ENCODE measurements at regions not wholly inside any gene's neighbourhood (a gene's known extent, or its start where the extent isn't known, plus 50 kb on each side); places are given as distances from the start of the nearest gene placed in this dataset.

DNA sequence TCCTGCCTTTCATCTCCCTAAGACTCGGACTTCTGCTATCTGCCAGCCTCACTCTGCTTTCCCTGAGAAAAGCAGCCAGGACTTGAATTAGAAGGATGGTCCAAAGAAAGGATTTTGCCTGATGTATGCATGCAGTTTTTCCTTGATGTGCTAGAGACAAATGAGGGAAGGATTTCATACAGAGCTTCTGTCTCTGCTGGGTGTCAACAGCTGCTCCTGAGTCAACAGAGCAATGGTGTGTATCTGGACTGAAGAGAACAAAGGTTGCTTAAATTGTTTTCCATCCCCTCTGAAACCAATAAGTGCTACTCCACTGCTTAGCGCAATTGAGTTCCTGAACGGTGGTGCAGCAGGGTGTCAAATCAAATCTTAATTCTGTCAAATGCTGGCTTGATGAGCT, 680.6 kb upstream of the C16orf82 start:
- no peaks in the 10 kb centered on the region for H3K27me3 ChIP-seq (replicated peaks; ENCODE audit: control insufficient read depth, insufficient read depth, low read length)
- Mint-ChIP-seq H3K36me3 (ENCODE audit: insufficient read depth, unreplicated experiment) (no peaks in the 10 kb centered on the region), H3K27ac (ENCODE audit: unreplicated experiment) (no peak overlapping the region), H3K27me3 (ENCODE audit: insufficient read depth, unreplicated experiment) (peaks cover 18% of the 10 kb centered on the region), H3K9me3 (ENCODE audit: unreplicated experiment) (no peaks in the 10 kb centered on the region), H3K4me1 (ENCODE audit: low read depth, unreplicated experiment) (no peaks in the 10 kb centered on the region), H3K4me3 (ENCODE audit: unreplicated experiment) (no peak overlapping the region)
- no peaks in the 10 kb centered on the region for H3K36me3 ChIP-seq (ENCODE audit: control insufficient read depth, insufficient read depth, low read length)
- no peak for DNase-seq
- ChIA-PET POLR2A (no interaction called here), CTCF (no interaction called here)
- no peaks in the 10 kb centered on the region for H3K4me1 ChIP-seq
- TF ChIP-seq, protein P1, sequence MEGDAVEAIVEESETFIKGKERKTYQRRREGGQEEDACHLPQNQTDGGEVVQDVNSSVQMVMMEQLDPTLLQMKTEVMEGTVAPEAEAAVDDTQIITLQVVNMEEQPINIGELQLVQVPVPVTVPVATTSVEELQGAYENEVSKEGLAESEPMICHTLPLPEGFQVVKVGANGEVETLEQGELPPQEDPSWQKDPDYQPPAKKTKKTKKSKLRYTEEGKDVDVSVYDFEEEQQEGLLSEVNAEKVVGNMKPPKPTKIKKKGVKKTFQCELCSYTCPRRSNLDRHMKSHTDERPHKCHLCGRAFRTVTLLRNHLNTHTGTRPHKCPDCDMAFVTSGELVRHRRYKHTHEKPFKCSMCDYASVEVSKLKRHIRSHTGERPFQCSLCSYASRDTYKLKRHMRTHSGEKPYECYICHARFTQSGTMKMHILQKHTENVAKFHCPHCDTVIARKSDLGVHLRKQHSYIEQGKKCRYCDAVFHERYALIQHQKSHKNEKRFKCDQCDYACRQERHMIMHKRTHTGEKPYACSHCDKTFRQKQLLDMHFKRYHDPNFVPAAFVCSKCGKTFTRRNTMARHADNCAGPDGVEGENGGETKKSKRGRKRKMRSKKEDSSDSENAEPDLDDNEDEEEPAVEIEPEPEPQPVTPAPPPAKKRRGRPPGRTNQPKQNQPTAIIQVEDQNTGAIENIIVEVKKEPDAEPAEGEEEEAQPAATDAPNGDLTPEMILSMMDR (IDR thresholded peaks at IDR 0.05; ENCODE audit: insufficient read depth in 1 of 2, low read depth in 1 of 2, low read length in 1 of 2, severe bottlenecking in 1 of 2, unreplicated experiment in 1 of 2), result no peak
- no peaks in the 10 kb centered on the region for H3K9me3 ChIP-seq
- no TSS peak for BruUV-seq (replicated peaks)
- H3K4me3 ChIP-seq (ENCODE audit: low read depth, low read length), result no peak overlapping the region
- intact Hi-C loops (cut with micrococcal nuclease; ENCODE audit: unreplicated experiment), result no loop called here

DNA sequence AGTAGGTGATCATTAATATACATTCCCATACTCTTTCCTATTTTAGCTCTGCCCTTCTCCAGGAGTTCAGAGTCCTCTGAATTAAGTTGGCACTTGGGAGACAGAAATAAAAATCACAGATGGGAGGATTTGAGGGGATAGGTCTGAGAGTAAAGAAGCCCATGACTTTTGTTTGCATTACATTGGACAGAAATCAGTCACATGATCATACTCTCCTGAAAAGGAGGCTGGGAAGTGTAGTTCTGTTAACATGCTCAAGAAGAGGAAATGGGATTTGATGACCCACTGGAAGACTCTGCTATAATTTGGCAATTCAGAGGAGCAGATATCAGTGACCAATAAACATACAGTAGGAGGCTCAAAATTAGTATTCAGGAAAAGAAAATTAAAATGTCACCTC, 674.9 kb upstream of the C16orf82 start:
- CTCF ChIA-PET, result no interaction called here
- TF ChIP-seq, protein P1 (IDR thresholded peaks at IDR 0.05; ENCODE audit: insufficient read depth in 1 of 2, low read depth in 1 of 2, low read length in 1 of 2, severe bottlenecking in 1 of 2, unreplicated experiment in 1 of 2), result no peak
- no TSS peak for BruUV-seq (replicated peaks)
- Mint-ChIP-seq H3K27me3 (ENCODE audit: insufficient read depth, unreplicated experiment) (peaks cover 15% of the 10 kb centered on the region), H3K27ac (ENCODE audit: unreplicated experiment) (no peak overlapping the region), H3K36me3 (ENCODE audit: insufficient read depth, unreplicated experiment) (no peaks in the 10 kb centered on the region), H3K4me3 (ENCODE audit: unreplicated experiment) (no peak overlapping the region), H3K9me3 (ENCODE audit: unreplicated experiment) (peaks cover 8% of the 10 kb centered on the region), H3K4me1 (ENCODE audit: low read depth, unreplicated experiment) (no peaks in the 10 kb centered on the region)
- intact Hi-C loops (cut with micrococcal nuclease; ENCODE audit: unreplicated experiment), result no loop called here
- POLR2A ChIA-PET, result no interaction called here
- Histone ChIP-seq H3K4me3 (ENCODE audit: low read depth, low read length) (no peak overlapping the region), H3K27me3 (replicated peaks; ENCODE audit: control insufficient read depth, insufficient read depth, low read length) (no peaks in the 10 kb centered on the region), H3K9me3 (no peaks in the 10 kb centered on the region), H3K36me3 (ENCODE audit: control insufficient read depth, insufficient read depth, low read length) (no peaks in the 10 kb centered on the region), H3K4me1 (no peaks in the 10 kb centered on the region)
- DNase-seq, result no peak

DNA sequence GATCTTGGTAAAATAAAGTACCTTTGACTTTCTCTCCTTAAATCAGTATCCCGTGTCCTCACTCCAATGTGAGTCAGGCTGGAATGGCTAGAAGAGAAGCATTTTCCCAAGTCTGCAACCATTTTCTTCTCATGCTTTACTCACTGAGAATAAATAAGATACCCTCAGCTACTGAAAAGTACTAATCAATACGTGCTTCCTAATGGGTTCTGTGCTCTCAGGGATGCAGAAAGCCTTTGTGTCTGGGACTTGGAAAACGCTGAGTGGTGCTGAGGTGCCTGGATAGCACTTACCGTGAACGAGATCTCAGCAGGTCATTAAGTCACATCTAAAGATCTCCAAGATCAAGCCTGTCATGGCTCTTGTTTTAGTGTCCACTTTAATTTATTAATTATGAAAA, 672.3 kb upstream of the C16orf82 start:
- Histone ChIP-seq H3K36me3 (ENCODE audit: control insufficient read depth, insufficient read depth, low read length) (no peaks in the 10 kb centered on the region), H3K9me3 (no peaks in the 10 kb centered on the region), H3K27me3 (replicated peaks; ENCODE audit: control insufficient read depth, insufficient read depth, low read length) (no peaks in the 10 kb centered on the region), H3K4me3 (ENCODE audit: low read depth, low read length) (no peak overlapping the region), H3K4me1 (no peaks in the 10 kb centered on the region)
- H3K27me3 Mint-ChIP-seq (ENCODE audit: insufficient read depth, unreplicated experiment), result peaks cover 13% of the 10 kb centered on the region
- no peak for DNase-seq
- BruUV-seq (replicated peaks), result no TSS peak
- intact Hi-C loops (cut with micrococcal nuclease; ENCODE audit: unreplicated experiment), result no loop called here
- TF ChIP-seq, protein P1 (IDR thresholded peaks at IDR 0.05; ENCODE audit: insufficient read depth in 1 of 2, low read depth in 1 of 2, low read length in 1 of 2, severe bottlenecking in 1 of 2, unreplicated experiment in 1 of 2), result no peak
- ChIA-PET CTCF (no interaction called here), POLR2A (no interaction called here)
- H3K36me3 Mint-ChIP-seq (ENCODE audit: insufficient read depth, unreplicated experiment), result no peaks in the 10 kb centered on the region
- H3K9me3 Mint-ChIP-seq (ENCODE audit: unreplicated experiment), result peaks cover 9% of the 10 kb centered on the region
- H3K4me1 Mint-ChIP-seq (ENCODE audit: low read depth, unreplicated experiment), result no peaks in the 10 kb centered on the region
- no peak overlapping the region for H3K27ac Mint-ChIP-seq (ENCODE audit: unreplicated experiment)
- no peak overlapping the region for H3K4me3 Mint-ChIP-seq (ENCODE audit: unreplicated experiment)
